Posterior vena cava (tissue), 2 donors: ENCODE measurements at regions not wholly inside any gene's neighbourhood (a gene's known extent, or its start where the extent isn't known, plus 50 kb on each side); places are given as distances from the start of the nearest gene placed in this dataset.
A peak's percentile ranks its signal among the peaks of the same experiment; 100 is the strongest.
"Not testable (repeated sequence)": the region's sequence is repeated elsewhere in the genome, so short reads cannot be mapped to it uniquely, and the experiment has no call there.

ENCODE experiments used
- DNase-seq: peaks from one replicate; pipeline ENCODE4 v3.0.0-alpha.2; 2020; ENCODE audit warnings: low spot score
- intact Hi-C, 2 donors: fragments of 100-400 bp; cut with DNase I; formaldehyde crosslinking; loops; one replicate each; pipeline versions ENCODE4 v1.14.1 to v1.14.2; 2022 to 2023
- donor health status: DM: yes; HTN: yes; CAD: no.
- donor health status: DM: yes; HTN: yes; CAD: no.

DNA sequence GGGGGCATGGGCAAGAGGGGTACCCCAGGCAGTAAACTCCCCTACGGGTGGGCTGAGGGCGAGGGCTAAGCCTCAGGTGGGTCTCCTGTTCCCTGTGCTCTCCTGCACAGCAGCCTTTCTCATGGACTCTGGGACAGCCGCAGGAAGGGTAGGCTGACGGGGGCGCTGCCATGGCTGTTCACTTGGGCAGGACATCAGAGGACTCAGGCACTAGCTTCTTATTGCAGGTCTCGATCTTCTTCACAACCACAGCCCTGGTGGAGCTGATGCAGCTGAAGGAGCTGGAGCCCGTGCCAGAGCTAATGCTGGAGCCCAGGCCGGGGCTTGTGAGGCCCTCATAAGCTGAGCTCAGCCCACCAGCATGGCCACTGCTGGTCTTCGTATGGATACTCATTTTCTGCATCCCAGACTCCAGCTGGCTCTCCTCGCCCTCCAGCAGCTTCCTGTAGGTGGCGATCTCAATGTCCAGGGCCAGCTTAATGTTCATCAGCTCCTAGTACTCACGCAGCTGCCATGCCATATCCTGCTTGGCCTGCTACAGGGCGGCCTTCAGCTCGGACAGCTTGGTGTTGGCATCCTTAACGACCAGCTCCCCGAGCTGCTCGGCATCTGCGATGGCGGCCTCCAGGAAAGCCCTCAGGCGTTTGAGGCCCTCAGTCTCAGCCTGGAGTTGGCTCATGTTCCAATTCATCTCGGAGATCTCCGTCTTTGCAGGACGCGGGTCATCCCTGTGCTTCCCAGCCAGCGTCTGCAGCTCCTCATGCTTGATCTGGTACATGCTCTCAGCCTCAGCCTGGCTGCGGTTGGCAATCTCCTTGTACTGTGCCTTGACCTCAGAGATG, 359.8 kb upstream of the SETBP1 start:
- peak; percentile 80 for DNase-seq
- intact Hi-C loops = no loop called here

- no peak for DNase-seq
- intact Hi-C loops = no loop called here
Measured at GRCh38 chr18:44321868-44322590, 358.7 kb upstream of the SETBP1 start.

DNA sequence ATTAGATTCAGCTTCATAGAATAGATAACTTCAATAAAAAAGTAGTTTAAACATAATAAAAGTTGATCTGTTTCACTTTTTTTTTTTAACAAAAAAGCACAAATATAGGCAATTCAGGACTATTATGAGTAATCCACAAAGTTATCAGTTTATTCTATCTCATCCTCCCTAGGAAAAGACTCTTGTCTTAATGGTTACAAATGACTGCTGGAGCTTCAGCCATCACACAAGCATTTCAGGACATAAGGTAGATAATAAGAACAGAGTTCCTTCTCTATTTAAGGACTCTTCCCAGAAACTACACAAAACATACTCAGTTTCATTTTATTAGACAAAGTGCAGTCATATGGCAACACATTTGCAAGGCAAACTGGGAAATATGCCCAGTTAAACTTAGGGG, 357.6 kb upstream of the SETBP1 start:
- no peak for DNase-seq
- intact Hi-C loops = no loop called here

GRCh38 chr18:44324361-44324760, 356.3 kb upstream of the SETBP1 start:
- intact Hi-C loops = no loop called here

GRCh38 chr18:44325903-44326635, 354.6 kb upstream of the SETBP1 start:
- DNase-seq = no peak
- intact Hi-C loops = no loop called here

More at GRCh38 chr18:44324361-44324760, 356.3 kb upstream of the SETBP1 start:
- DNase-seq = no peak

DNA sequence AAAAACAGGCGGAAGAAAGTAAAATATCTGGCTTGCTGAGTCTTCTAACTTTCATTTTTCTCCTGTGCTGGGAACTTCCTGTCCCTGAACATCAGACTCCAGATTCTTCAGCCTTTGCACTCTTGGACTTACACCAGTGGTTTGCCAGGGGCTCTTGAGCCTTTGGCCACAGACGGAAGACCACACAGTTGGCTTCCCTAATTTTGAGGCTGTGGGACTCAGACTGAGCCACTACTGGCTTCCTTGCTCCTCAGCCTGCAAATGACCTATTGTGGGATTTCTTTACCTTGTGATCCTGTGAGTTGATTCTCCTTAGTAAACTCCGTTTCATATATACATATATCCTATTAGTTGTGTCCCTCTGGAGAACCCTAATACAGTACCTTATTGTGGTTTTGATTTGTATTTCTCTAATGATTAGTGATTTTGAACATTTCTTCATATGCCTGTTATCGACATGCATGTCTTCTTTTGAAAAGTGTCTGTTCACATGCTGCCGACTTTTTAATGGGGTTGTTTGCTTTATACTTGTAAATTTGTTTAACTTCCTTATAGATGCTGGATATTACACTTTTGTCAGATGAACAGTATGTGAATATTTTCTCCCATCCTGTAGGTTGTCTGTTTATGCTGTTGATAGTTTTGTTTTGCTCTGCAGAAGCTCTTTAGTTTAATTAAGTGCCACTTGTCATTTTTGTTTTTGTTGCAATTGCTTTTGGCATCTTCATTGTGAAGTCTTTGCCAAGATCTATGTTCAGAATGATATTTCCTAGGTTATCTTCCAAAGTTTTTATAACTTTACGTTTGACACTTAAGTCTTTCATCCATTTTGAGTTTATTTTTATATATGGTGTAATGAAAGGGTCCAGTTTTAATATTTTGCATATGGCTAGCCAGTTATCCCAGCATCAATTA, 348.8 kb upstream of the SETBP1 start:
- intact Hi-C loops = loop anchor here in 1 of 2 donors (2.0 kb wide), 1 partner anchor 59 kb away; no protein-coding TSS in a partner anchor
- DNase-seq = no peak

DNA sequence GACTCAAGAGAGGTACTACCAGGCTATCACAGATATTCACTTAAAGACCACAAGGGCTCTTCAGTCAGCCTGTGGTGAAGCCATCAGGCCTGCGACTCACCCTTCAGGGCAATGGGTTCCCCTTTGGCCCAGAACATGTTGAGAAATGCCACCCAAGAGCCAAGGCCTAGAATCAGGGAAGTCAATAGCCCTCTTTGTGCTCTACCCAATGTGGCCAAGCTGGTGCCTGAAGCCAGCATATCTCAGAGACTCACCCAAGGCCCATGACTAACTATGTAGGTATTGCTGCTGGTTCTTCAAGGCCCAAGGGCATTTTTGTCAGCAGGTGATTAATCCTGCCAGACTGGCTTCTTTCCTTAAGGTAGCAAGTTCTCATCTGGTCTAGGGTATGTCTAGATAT, 338.9 kb upstream of the SETBP1 start:
- no peak for DNase-seq
- intact Hi-C loops = no loop called here

- intact Hi-C loops = no loop called here
- no peak for DNase-seq
Measured at GRCh38 chr18:44342162-44342561, 338.5 kb upstream of the SETBP1 start.

- intact Hi-C loops = no loop called here
- no peak for DNase-seq
Measured at GRCh38 chr18:44342946-44343345, 337.7 kb upstream of the SETBP1 start.

DNA sequence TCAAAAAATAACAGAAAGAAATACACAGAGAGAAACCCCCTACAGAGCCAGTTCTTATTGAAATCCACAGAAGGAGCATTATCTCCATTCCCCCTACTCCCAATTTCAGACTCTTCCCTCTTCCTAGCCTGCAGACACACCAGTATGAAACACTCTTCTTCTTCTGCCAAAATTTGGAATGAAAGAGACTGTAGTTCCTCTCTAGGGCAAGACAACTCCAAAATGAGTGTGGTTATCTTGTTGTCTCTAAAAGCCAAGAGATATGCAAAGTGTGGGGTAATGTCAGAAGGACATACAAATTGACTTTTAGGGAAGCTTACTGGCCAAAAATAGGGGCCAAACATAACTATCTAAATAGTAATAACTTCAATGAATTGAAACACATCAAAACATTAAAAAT, 337.1 kb upstream of the SETBP1 start:
- intact Hi-C loops = no loop called here
- DNase-seq = no peak

DNA sequence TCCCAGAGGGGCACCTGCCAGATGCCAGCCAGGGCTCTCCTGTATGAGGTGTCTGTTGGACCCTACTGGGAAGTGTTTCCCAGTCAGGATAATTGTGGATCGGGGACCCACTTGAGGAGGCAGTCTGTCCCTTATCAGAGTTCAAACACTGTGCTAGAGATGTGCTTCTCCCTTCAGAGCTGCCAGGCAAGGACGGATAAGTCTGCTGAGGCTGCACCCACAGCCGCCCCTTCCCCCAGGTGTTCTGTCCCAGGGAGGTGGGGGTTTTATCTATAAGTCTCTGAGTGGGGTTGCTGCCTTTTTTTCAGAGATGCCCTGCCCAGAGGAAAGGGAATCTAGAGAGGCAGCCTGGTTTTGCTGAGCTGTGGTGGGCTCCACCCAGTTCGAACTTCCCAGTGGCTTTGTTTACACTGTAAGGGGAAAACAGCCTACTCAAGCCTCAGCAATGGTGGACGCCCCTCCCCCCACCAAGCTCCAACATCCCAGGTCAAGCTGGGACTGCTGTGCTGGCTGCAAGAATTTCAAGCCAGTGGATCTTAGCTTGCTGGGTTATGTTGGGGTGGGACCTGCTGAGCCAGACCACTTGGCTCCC, 324.0 kb upstream of the SETBP1 start:
- no peak for DNase-seq
- intact Hi-C loops = no loop called here

GRCh38 chr18:44358402-44358801, 322.3 kb upstream of the SETBP1 start:
- no peak for DNase-seq
- intact Hi-C loops = no loop called here

DNA sequence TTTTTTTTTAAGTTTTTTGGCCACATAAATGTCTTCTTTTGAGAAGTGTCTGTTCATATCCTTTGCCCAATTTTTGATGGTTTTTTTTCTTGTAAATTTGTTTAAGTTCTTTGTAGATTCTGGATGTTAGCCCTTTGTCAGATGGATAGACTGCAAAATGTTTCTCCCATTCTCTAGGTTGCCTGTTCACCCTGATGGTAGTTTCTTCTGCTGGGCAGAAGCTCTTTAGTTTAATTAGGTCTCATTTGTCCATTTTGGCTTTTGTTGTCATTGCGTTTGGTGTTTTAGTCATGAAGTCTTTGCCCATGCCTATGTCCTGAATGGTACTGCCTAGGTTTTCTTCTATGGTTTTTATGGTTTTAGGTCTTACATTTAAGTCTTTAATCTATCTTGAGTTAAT, 320.9 kb upstream of the SETBP1 start:
- intact Hi-C loops, DNase-seq: not testable (repeated sequence)

GRCh38 chr18:44362213-44362612, 318.5 kb upstream of the SETBP1 start:
- intact Hi-C loops, DNase-seq: not testable (repeated sequence)

GRCh38 chr18:44370861-44371260, 309.8 kb upstream of the SETBP1 start:
- DNase-seq = no peak
- intact Hi-C loops = no loop called here

DNA sequence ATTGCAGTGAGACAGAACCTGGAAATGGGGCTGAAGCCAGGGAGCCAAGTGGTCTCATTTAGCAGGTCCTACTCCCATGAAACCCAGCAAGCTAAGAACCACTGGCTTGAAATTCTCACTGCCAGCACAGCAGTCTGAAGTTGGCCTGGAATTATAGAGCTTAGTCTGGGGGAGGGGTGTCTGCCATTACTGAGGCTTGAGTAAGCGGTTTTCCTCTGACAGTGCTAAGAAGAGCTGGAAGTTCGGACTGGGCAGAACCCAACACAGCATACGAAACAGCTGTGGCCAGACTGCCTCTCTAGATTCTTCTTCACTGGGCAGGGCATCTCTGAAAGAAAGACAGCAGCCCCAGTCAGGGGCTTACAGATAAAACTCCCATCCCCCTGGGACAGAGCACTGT, 305.7 kb upstream of the SETBP1 start:
- no peak for DNase-seq
- intact Hi-C loops = no loop called here

- no peak for DNase-seq
- intact Hi-C loops = no loop called here
Measured at GRCh38 chr18:44386401-44386800, 294.3 kb upstream of the SETBP1 start.

DNA sequence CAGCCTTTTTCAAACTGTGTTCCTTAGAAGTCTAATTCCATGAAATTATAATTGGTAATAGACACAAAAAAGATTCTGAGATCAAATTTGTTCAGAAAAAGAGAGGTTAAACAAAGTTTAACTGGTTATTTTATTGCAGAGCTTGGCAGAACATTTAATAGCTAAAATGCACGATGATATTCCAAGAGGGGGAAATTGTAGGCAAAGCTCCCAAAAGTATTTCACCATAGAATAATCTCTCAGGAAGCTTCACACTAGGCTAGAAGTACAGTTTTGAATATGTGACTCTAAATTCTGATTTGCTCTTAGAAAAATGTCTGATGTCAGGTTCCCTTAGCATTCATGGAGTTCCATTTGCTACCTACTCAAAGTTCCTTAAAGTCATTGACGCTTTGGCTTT, 292.4 kb upstream of the SETBP1 start:
- intact Hi-C loops = no loop called here
- DNase-seq = no peak

DNA sequence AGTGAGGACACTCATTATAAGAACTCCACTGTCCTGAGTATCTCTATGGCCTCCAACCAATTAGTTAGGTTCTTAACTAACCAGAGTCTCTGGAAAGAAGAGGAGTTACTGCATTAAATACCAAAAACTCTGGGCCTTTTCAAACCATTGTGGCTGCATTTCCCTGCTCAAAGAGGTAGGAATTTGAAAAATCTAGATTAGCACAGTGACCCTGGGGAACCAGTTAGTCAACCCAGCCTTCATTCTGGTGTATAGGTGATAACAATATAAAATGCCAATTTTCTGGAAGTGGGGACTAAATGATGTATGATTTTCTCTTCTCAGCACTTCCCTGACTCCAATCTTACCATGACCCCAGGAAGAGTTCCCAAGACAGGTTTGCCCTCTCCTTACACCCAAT, 287.8 kb upstream of the SETBP1 start:
- DNase-seq = no peak
- intact Hi-C loops = no loop called here
